Esophagus muscularis mucosa (tissue), 3 donors: ENCODE measurements at regions not wholly inside any gene's neighbourhood (a gene's known extent, or its start where the extent isn't known, plus 50 kb on each side); places are given as distances from the start of the nearest gene placed in this dataset.

ENCODE experiments used
- CTCF ChIP-seq, 3 experiments: fragments of 200-600 bp in 2 of 3; fragments of 450-650 bp in 1 of 3; sonication (generic) in 2 of 3; IDR thresholded peaks; one replicate each; pipeline ENCODE4 v1.5.1; 2017 to 2019; ENCODE audit warnings: antibody characterized with exemption in 3 of 3, mild to moderate bottlenecking in 2 of 3, moderate library complexity in 1 of 3
- POLR2A ChIP-seq: fragments of 450-650 bp; IDR thresholded peaks from one replicate; pipeline ENCODE4 v1.6.1; 2017; ENCODE audit warnings: antibody characterized with exemption, moderate library complexity, mild to moderate bottlenecking, low read depth

- TF ChIP-seq POLR2A (no peak), CTCF (IDR thresholded peaks at IDR 0.05) (no peak)
These were observed 741.3 kb downstream of the GALR1 start for GRCh38 chr18:77990901-77991300.
